Type B pancreatic cell (in vitro differentiated cells): ENCODE measurements at regions not wholly inside any gene's neighbourhood (a gene's known extent, or its start where the extent isn't known, plus 50 kb on each side); places are given as distances from the start of the nearest gene placed in this dataset.

Experiments
- DNase-seq: peaks from one replicate; pipeline ENCODE4 v3.0.0; 2021; ENCODE audit warnings: mixed read lengths; ENCODE audit not compliant: unreplicated experiment; ENCODE audit errors: extremely low spot score
- H3K27ac Mint-ChIP-seq: 2 replicates; pipeline ENCODE4 v1.8.0; 2021; ENCODE audit warnings: mild to moderate bottlenecking, mixed read lengths
- H3K27me3 Mint-ChIP-seq: 2 replicates; pipeline ENCODE4 v1.8.0; 2021; ENCODE audit warnings: mixed read lengths
- H3K36me3 Mint-ChIP-seq: 2 replicates; pipeline ENCODE4 v1.8.0; 2021; ENCODE audit warnings: mixed read lengths
- H3K4me1 Mint-ChIP-seq: one replicate; pipeline ENCODE4 v1.8.0; 2021; ENCODE audit warnings: mixed read lengths; ENCODE audit not compliant: unreplicated experiment
- H3K4me3 Mint-ChIP-seq: 2 replicates; pipeline ENCODE4 v1.8.0; 2021; ENCODE audit warnings: mild to moderate bottlenecking, mixed read lengths
- H3K9me3 Mint-ChIP-seq: 2 replicates; pipeline ENCODE4 v1.8.0; 2021; ENCODE audit warnings: mixed read lengths
- TF ChIP-seq, protein P1 (sequence below): fragments of 200-600 bp; sonication (generic); conservative IDR thresholded peaks from 2 replicates; pipeline ENCODE4 v1.5.0; 2021; ENCODE audit warnings: antibody characterized with exemption, mild to moderate bottlenecking

DNA sequence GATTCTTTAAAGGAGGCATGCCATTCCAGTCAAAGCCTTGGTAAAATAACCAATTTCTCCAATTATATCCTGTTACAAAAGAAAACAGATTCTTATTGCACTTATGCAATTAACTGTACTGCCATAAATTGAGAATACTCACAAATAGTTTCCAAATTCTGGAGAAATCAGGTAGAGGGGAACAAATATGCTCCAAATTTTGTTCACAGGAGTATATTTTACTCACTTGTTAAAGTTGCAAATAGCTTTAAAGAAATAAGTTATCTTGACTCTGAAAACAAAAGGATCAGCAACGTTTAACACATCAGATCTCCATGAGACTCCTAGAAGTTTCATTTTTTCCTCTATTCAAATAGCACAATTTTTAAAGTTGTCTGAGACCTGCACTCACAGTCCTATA lies 712.1 kb upstream of the ARRDC4 start:
- Mint-ChIP-seq H3K36me3 (peaks cover 3% of the 10 kb centered on the region), H3K4me1 (peaks cover 5% of the 10 kb centered on the region), H3K27me3 (no peaks in the 10 kb centered on the region), H3K9me3 (peaks cover 7% of the 10 kb centered on the region), H3K27ac (no peak overlapping the region), H3K4me3 (no peak overlapping the region)
- TF ChIP-seq, protein P1, sequence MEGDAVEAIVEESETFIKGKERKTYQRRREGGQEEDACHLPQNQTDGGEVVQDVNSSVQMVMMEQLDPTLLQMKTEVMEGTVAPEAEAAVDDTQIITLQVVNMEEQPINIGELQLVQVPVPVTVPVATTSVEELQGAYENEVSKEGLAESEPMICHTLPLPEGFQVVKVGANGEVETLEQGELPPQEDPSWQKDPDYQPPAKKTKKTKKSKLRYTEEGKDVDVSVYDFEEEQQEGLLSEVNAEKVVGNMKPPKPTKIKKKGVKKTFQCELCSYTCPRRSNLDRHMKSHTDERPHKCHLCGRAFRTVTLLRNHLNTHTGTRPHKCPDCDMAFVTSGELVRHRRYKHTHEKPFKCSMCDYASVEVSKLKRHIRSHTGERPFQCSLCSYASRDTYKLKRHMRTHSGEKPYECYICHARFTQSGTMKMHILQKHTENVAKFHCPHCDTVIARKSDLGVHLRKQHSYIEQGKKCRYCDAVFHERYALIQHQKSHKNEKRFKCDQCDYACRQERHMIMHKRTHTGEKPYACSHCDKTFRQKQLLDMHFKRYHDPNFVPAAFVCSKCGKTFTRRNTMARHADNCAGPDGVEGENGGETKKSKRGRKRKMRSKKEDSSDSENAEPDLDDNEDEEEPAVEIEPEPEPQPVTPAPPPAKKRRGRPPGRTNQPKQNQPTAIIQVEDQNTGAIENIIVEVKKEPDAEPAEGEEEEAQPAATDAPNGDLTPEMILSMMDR = no peak
- DNase-seq = no peak

DNA sequence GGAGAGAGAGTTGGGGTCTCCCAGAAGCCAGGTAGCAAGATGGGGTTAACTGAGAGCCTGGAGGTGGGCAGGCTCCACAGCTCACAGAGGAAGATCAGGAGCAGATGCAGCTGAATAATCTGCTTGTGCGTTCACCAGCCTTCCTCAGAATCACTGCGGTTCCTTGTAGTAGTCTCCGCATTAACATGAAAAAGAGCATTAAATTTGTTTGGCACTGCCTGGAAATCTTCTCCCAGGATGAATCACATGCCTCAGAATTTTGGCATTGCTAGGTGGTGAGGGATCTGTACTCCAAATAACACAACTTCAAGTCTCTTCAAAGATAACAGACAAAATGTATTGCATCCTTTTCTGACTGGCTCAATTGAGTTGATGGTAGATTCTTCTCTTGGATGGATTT lies 700.6 kb upstream of the ARRDC4 start:
- Mint-ChIP-seq H3K4me1 (no peaks in the 10 kb centered on the region), H3K36me3 (no peaks in the 10 kb centered on the region), H3K9me3 (no peaks in the 10 kb centered on the region), H3K27me3 (no peaks in the 10 kb centered on the region), H3K27ac (no peak overlapping the region), H3K4me3 (no peak overlapping the region)
- TF ChIP-seq, protein P1 = no peak
- no peak for DNase-seq

DNA sequence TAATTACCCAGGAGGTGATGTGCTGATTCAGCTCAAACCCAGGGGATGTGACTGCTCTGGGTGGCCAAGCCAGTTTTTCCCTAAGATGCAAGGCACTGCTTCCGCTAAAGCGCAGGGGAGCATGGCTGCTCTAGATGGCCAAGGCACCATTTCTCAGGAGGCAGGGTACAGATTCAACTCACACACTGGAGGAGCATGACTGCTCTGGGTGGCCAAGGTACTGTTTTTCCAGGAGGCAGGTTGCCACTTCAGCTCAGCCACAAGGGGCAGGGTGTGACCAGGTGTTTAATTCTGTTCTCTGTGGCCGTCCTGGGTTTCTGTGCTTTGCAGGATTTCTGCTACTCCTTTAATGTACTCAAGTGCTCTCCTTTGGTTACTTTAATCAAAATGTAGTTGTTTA lies 659.3 kb upstream of the ARRDC4 start:
- no peak for DNase-seq
- Mint-ChIP-seq H3K27me3 (no peaks in the 10 kb centered on the region), H3K27ac (no peak overlapping the region), H3K4me3 (no peak overlapping the region), H3K36me3 (peaks cover 3% of the 10 kb centered on the region), H3K9me3 (no peaks in the 10 kb centered on the region), H3K4me1 (no peaks in the 10 kb centered on the region)
- TF ChIP-seq, protein P1 = no peak

DNA sequence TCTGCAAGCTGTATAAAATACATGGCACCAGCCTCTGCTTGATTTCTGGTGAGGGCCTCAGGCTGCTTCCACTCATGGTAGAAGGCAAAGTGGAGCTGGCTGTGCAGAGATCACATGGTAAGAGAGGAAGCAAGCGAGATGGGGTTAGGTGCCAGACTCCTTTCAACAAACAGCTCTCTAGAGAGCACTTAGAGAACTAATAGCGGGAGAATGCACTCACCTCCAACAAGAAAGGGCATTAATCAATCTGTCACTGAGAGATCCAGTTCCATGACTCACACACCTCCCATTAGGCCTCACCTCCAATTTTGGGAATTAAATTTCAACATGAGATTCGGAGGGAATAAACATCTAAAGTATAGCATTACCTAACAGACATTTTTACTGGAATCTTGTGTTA lies 644.1 kb upstream of the ARRDC4 start:
- H3K27me3 Mint-ChIP-seq = no peaks in the 10 kb centered on the region
- H3K36me3 Mint-ChIP-seq = no peaks in the 10 kb centered on the region
- H3K4me1 Mint-ChIP-seq = no peaks in the 10 kb centered on the region
- TF ChIP-seq, protein P1 = no peak
- H3K9me3 Mint-ChIP-seq = no peaks in the 10 kb centered on the region
- H3K4me3 Mint-ChIP-seq = no peak overlapping the region
- H3K27ac Mint-ChIP-seq = no peak overlapping the region
- DNase-seq = no peak

DNA sequence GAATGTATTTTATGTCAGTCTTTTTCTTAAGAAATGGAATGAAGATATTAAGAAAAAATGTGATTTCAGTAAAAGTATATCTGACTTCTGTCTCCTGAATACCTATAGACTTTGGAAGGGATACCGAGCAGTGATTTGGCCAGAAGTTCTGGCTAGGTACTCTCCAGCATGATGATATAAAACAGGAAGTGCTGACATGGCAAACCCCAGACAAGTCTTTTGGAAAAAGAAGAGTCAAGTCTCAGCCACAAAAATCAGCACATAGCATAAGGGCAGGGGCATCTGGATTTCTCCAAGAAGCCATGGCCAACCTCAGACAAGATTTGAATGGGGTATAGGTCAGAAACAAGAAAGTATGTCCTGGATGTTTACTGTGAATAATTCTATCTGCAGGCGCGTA lies 643.3 kb upstream of the ARRDC4 start:
- DNase-seq = no peak
- Mint-ChIP-seq H3K4me1 (no peaks in the 10 kb centered on the region), H3K36me3 (no peaks in the 10 kb centered on the region), H3K27ac (no peak overlapping the region), H3K9me3 (no peaks in the 10 kb centered on the region), H3K4me3 (no peak overlapping the region), H3K27me3 (no peaks in the 10 kb centered on the region)
- TF ChIP-seq, protein P1 = no peak

DNA sequence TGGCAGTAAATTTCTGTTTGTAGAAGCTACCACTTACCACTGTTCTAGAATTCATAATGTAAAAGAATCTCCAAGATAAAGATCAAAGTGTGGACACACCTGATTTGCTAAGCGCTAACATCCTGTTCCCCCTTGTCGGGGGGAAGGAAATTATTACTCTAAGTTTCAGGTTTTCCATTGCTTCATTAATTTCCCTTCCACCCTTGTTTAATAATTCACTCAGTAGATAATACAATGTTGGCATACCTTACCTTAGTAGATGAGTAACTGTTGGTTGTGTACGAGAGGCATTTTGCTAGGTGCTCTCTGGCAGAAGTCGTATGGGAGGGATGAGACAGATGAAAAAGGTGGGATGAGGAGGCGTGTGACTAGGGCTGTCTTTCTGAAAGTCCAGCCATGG lies 641.2 kb upstream of the ARRDC4 start:
- DNase-seq = no peak
- H3K27ac Mint-ChIP-seq = no peak overlapping the region
- no peaks in the 10 kb centered on the region for H3K27me3 Mint-ChIP-seq
- no peaks in the 10 kb centered on the region for H3K36me3 Mint-ChIP-seq
- TF ChIP-seq, protein P1 = no peak
- H3K9me3 Mint-ChIP-seq = no peaks in the 10 kb centered on the region
- no peak overlapping the region for H3K4me3 Mint-ChIP-seq
- H3K4me1 Mint-ChIP-seq = no peaks in the 10 kb centered on the region
